ENCODE measurements at regions not wholly inside any gene's neighbourhood (a gene's known extent, or its start where the extent isn't known, plus 50 kb on each side); places are given as distances from the start of the nearest gene placed in this dataset.

GRCh38 chr12:98059659-98060343 is 455.6 kb upstream of the TMPO start:
- H3K4me3 Mint-ChIP-seq = no peak overlapping the region
- no CpG with 5 or more reads among the region's 2 CpGs for WGBS (ENCODE audit: extremely low coverage, insufficient read length, low lambda C conversion rate)

More at GRCh38 chr12:98059659-98060343, 455.6 kb upstream of the TMPO start:
- Histone ChIP-seq H3K9me3 (ENCODE audit: control insufficient read depth, low read depth, low read length) (no peaks in the 10 kb centered on the region), H2BK12ac (ENCODE audit: insufficient read length, low read depth, low read length) (no peak overlapping the region), H3K4me1 (ENCODE audit: insufficient read depth, low read length) (no peaks in the 10 kb centered on the region; the same call in 1 of the 2 replicates), H4K8ac (replicated peaks; ENCODE audit: insufficient read length, low read depth, low read length) (no peak overlapping the region), H4K91ac (ENCODE audit: insufficient read length, low read depth, low read length) (no peak overlapping the region), H2BK120ac (ENCODE audit: low read depth, low read length, poor library complexity, severe bottlenecking) (no peak overlapping the region), H3K27ac (ENCODE audit: insufficient read length, low read depth, low read length) (no peak overlapping the region), H4K20me1 (ENCODE audit: control insufficient read depth, insufficient read depth, insufficient read length) (no peaks in the 10 kb centered on the region), H2BK5ac (ENCODE audit: insufficient read length, low read length) (no peak overlapping the region), H3K23me2 (ENCODE audit: insufficient read length, low read depth, low read length, poor library complexity, severe bottlenecking) (no peaks in the 10 kb centered on the region), H3K9ac (ENCODE audit: extremely low read depth, insufficient read length, low read length) (no peak overlapping the region), H3K27me3 (ENCODE audit: insufficient read depth, low read length) (no peaks in the 10 kb centered on the region), H3K79me2 (ENCODE audit: insufficient read depth, low read length) (no peaks in the 10 kb centered on the region), H2AK5ac (ENCODE audit: insufficient read length, low read length) (no peak overlapping the region), H3K4me2 (ENCODE audit: insufficient read depth, insufficient read length, low read length) (no peak overlapping the region), H2BK20ac (ENCODE audit: low read depth, low read length, poor library complexity, severe bottlenecking) (no peak overlapping the region), H4K5ac (ENCODE audit: insufficient read length, low read depth, low read length) (no peak overlapping the region), H2BK15ac (ENCODE audit: low read depth, low read length) (no peak overlapping the region), H3K79me1 (ENCODE audit: insufficient read depth, low read depth, low read length, poor library complexity, severe bottlenecking) (no peaks in the 10 kb centered on the region), H3K56ac (ENCODE audit: insufficient read length, low read depth, low read length) (no peak overlapping the region), H3K14ac (ENCODE audit: insufficient read depth, low read length) (no peak overlapping the region), H3K18ac (ENCODE audit: insufficient read length, low read depth, low read length) (no peak overlapping the region), H2AFZ (ENCODE audit: low read length) (no peak overlapping the region), H3K4ac (ENCODE audit: low read depth, low read length) (no peak overlapping the region), H3T11ph (ENCODE audit: low read length) (no peak overlapping the region), H3K23ac (ENCODE audit: insufficient read length, low read depth, low read length) (no peak overlapping the region)
- peaks cover 8 to 9% of the 10 kb centered on the region in 2 experiments for H3K4me1 Mint-ChIP-seq
- no peak for TF ChIP-seq CTCF (conservative IDR thresholded peaks at IDR 0.05)
- no peaks in the 10 kb centered on the region for H3K27me3 Mint-ChIP-seq (ENCODE audit: low read depth)
- no peaks in the 10 kb centered on the region for H3K9me3 Mint-ChIP-seq
- H3K27ac Mint-ChIP-seq = peak overlapping the region in 1 of 3 experiments; percentile 76; a peak in 1 of 7 replicates
- no peaks in the 10 kb centered on the region; a peak in 1 of 7 replicates for H3K36me3 Mint-ChIP-seq (ENCODE audit: insufficient read depth in 1 of 3, low read depth in 3 of 3)
- DNase-seq = no peak

Measured in H9 (cell line).